ENCODE measurements at regions not wholly inside any gene's neighbourhood (a gene's known extent, or its start where the extent isn't known, plus 50 kb on each side); places are given as distances from the start of the nearest gene placed in this dataset.
A peak's percentile ranks its signal among the peaks of the same experiment; 100 is the strongest.

- no peak overlapping the region for H3K27ac ChIP-seq
- TF ChIP-seq CTCF (IDR thresholded peaks at IDR 0.05) (no peak), ZFX (IDR thresholded peaks at IDR 0.05; ENCODE audit: borderline replicate concordance) (no peak)
These were observed 86.4 kb downstream of the CYP26A1 start for GRCh38 chr10:93160140-93160539.

GRCh38 chr10:93160829-93161228 is 87.1 kb downstream of the CYP26A1 start:
- no peak overlapping the region for H3K27ac ChIP-seq
- no peak for TF ChIP-seq CTCF (IDR thresholded peaks at IDR 0.05)
- TF ChIP-seq ZFX (IDR thresholded peaks at IDR 0.05; ENCODE audit: borderline replicate concordance) = no peak

- H3K27ac ChIP-seq = no peak overlapping the region
- TF ChIP-seq CTCF (IDR thresholded peaks at IDR 0.05) (no peak), ZFX (IDR thresholded peaks at IDR 0.05; ENCODE audit: borderline replicate concordance) (no peak)
These were observed 91.7 kb downstream of the CYP26A1 start for GRCh38 chr10:93165367-93165766.

- H3K27ac ChIP-seq = peak overlapping the region; percentile 23; the same call in 1 of the 2 replicates
These were observed 92.4 kb downstream of the CYP26A1 start for GRCh38 chr10:93166134-93166533.

GRCh38 chr10:93171837-93172236 is 98.1 kb downstream of the CYP26A1 start:
- TF ChIP-seq CTCF (IDR thresholded peaks at IDR 0.05) = no peak
- TF ChIP-seq ZFX (IDR thresholded peaks at IDR 0.05; ENCODE audit: borderline replicate concordance) = no peak

More at GRCh38 chr10:93166134-93166533, 92.4 kb downstream of the CYP26A1 start:
- TF ChIP-seq CTCF (IDR thresholded peaks at IDR 0.05) (no peak), ZFX (IDR thresholded peaks at IDR 0.05; ENCODE audit: borderline replicate concordance) (no peak)

GRCh38 chr10:93173967-93174845 is 100.5 kb downstream of the CYP26A1 start:
- TF ChIP-seq CTCF (IDR thresholded peaks at IDR 0.05) (no peak), ZFX (IDR thresholded peaks at IDR 0.05; ENCODE audit: borderline replicate concordance) (no peak)
- no peak overlapping the region for H3K27ac ChIP-seq

More at GRCh38 chr10:93171837-93172236, 98.1 kb downstream of the CYP26A1 start:
- H3K27ac ChIP-seq = no peak overlapping the region

GRCh38 chr10:93175490-93175889 is 101.8 kb downstream of the CYP26A1 start:
- no peak overlapping the region for H3K27ac ChIP-seq
- no peak for TF ChIP-seq ZFX (IDR thresholded peaks at IDR 0.05; ENCODE audit: borderline replicate concordance)
- no peak for TF ChIP-seq CTCF (IDR thresholded peaks at IDR 0.05)
